ENCODE measurements at regions not wholly inside any gene's neighbourhood (a gene's known extent, or its start where the extent isn't known, plus 50 kb on each side); places are given as distances from the start of the nearest gene placed in this dataset.

- CTCF ChIA-PET: no interaction called here
- no peak overlapping the region for H3K27ac Mint-ChIP-seq
- no peaks in the 10 kb centered on the region for H3K36me3 Mint-ChIP-seq (ENCODE audit: low read depth)
- DNase-seq (no peak), ATAC-seq (ENCODE audit: low read depth) (no peak)
- no peak for TF ChIP-seq CTCF (IDR thresholded peaks at IDR 0.05)
- H3K27me3 Mint-ChIP-seq: peaks cover 21% of the 10 kb centered on the region
- POLR2A ChIA-PET: no interaction called here
- no peaks in the 10 kb centered on the region for H3K4me1 Mint-ChIP-seq
- intact Hi-C loops (cut with micrococcal nuclease): no loop called here
- no peak overlapping the region for H3K4me3 Mint-ChIP-seq
- H3K9me3 Mint-ChIP-seq: peaks cover 2% of the 10 kb centered on the region
Measured at GRCh38 chr7:8373851-8374250, 59.6 kb upstream of the NXPH1 start.

GRCh38 chr7:8378349-8379019 lies 54.9 kb upstream of the NXPH1 start:
- intact Hi-C loops (cut with micrococcal nuclease): no loop called here
- no peak for TF ChIP-seq CTCF (IDR thresholded peaks at IDR 0.05)
- H3K9me3 Mint-ChIP-seq: peaks cover 2% of the 10 kb centered on the region
- H3K4me1 Mint-ChIP-seq: no peaks in the 10 kb centered on the region
- H3K36me3 Mint-ChIP-seq (ENCODE audit: low read depth): no peaks in the 10 kb centered on the region
- ATAC-seq (ENCODE audit: low read depth) (no peak), DNase-seq (no peak)
- no peak overlapping the region for H3K27ac Mint-ChIP-seq
- H3K27me3 Mint-ChIP-seq: peaks cover 11% of the 10 kb centered on the region
- ChIA-PET CTCF (no interaction called here), POLR2A (no interaction called here)
- no peak overlapping the region for H3K4me3 Mint-ChIP-seq

- peaks cover 11% of the 10 kb centered on the region for H3K27me3 Mint-ChIP-seq
- peaks cover 2% of the 10 kb centered on the region for H3K9me3 Mint-ChIP-seq
- intact Hi-C loops (cut with micrococcal nuclease): no loop called here
- H3K27ac Mint-ChIP-seq: no peak overlapping the region
- CTCF ChIA-PET: no interaction called here
- DNase-seq (no peak), ATAC-seq (ENCODE audit: low read depth) (no peak)
- no peaks in the 10 kb centered on the region for H3K4me1 Mint-ChIP-seq
- no peak for TF ChIP-seq CTCF (IDR thresholded peaks at IDR 0.05)
- H3K36me3 Mint-ChIP-seq (ENCODE audit: low read depth): no peaks in the 10 kb centered on the region
- H3K4me3 Mint-ChIP-seq: no peak overlapping the region
- POLR2A ChIA-PET: no interaction called here
Measured at GRCh38 chr7:8379264-8379663, 54.1 kb upstream of the NXPH1 start.

- Mint-ChIP-seq H3K9me3 (peaks cover 2% of the 10 kb centered on the region), H3K36me3 (ENCODE audit: low read depth) (no peaks in the 10 kb centered on the region), H3K27me3 (peaks cover 3% of the 10 kb centered on the region), H3K4me1 (no peaks in the 10 kb centered on the region), H3K4me3 (no peak overlapping the region), H3K27ac (no peak overlapping the region)
- intact Hi-C loops (cut with micrococcal nuclease): no loop called here
- no peak for TF ChIP-seq CTCF (IDR thresholded peaks at IDR 0.05)
- DNase-seq (no peak), ATAC-seq (ENCODE audit: low read depth) (no peak)
- CTCF ChIA-PET: no interaction called here
- POLR2A ChIA-PET: no interaction called here
Measured at GRCh38 chr7:8380130-8380529, 53.3 kb upstream of the NXPH1 start.

- POLR2A ChIA-PET: no interaction called here
- intact Hi-C loops (cut with micrococcal nuclease): no loop called here
- no peak for ATAC-seq (ENCODE audit: low read depth)
- no peaks in the 10 kb centered on the region for H3K27me3 Mint-ChIP-seq
- no peaks in the 10 kb centered on the region for H3K4me1 Mint-ChIP-seq
- no peak overlapping the region for H3K4me3 Mint-ChIP-seq
- CTCF ChIA-PET: no interaction called here
- no peaks in the 10 kb centered on the region for H3K36me3 Mint-ChIP-seq (ENCODE audit: low read depth)
- H3K27ac Mint-ChIP-seq: no peak overlapping the region
- TF ChIP-seq CTCF (IDR thresholded peaks at IDR 0.05): no peak
- DNase-seq: no peak
- H3K9me3 Mint-ChIP-seq: no peaks in the 10 kb centered on the region
Measured at GRCh38 chr7:8382004-8382730, 51.2 kb upstream of the NXPH1 start.

Measured in activated B cell treated with CpG ODN at 0.5 μM for 24 hours (primary cell).